HL-60 (cell line): ENCODE measurements at regions not wholly inside any gene's neighbourhood (a gene's known extent, or its start where the extent isn't known, plus 50 kb on each side); places are given as distances from the start of the nearest gene placed in this dataset.

ENCODE experiments used
- DNase-seq, 2 experiments: peaks; one replicate each; pipeline ENCODE4 v3.0.0-alpha.2; 2010 to 2020; ENCODE audit warnings: low read depth in 1 of 2, low spot score in 1 of 2
- H3K27ac ChIP-seq: fragments of 250-450 bp; sonication (Bioruptor Pico); replicated peaks from 2 replicates; pipeline ENCODE4 v1.5.1; 2020; ENCODE audit warnings: mild to moderate bottlenecking, moderate library complexity
- H3K27me3 ChIP-seq: fragments of 250-450 bp; sonication (Bioruptor Pico); 2 replicates; pipeline ENCODE4 v1.5.1; 2021; ENCODE audit warnings: mild to moderate bottlenecking, moderate library complexity; ENCODE audit not compliant: insufficient read depth, poor library complexity, severe bottlenecking
- H3K4me3 ChIP-seq: replicated peaks from 2 replicates; pipeline ENCODE4 v1.5.1; 2011; ENCODE audit warnings: mild to moderate bottlenecking, control low read depth, low read length; ENCODE audit not compliant: insufficient read depth
- GABPA ChIP-seq: IDR thresholded peaks from 2 replicates; pipeline ENCODE4 v1.6.1; 2012; ENCODE audit warnings: low read depth
- POLR2AphosphoS5 ChIP-seq: IDR thresholded peaks from 2 replicates; pipeline ENCODE4 v1.6.1; 2012; ENCODE audit warnings: low read depth
- SPI1 ChIP-seq: IDR thresholded peaks from 2 replicates; pipeline ENCODE4 v1.6.1; 2012; ENCODE audit warnings: low read depth, mild to moderate bottlenecking, borderline replicate concordance
- TF ChIP-seq, protein P1 (sequence below): IDR thresholded peaks from one replicate; pipeline ENCODE4 v1.5.1; 2011; ENCODE audit warnings: low read length, control low read depth, inconsistent platforms; ENCODE audit not compliant: insufficient read depth
- TF ChIP-seq, protein P2 (sequence below): IDR thresholded peaks from 2 replicates; pipeline ENCODE4 v1.6.1; 2012; ENCODE audit warnings: low read depth; ENCODE audit not compliant: insufficient replicate concordance

DNA sequence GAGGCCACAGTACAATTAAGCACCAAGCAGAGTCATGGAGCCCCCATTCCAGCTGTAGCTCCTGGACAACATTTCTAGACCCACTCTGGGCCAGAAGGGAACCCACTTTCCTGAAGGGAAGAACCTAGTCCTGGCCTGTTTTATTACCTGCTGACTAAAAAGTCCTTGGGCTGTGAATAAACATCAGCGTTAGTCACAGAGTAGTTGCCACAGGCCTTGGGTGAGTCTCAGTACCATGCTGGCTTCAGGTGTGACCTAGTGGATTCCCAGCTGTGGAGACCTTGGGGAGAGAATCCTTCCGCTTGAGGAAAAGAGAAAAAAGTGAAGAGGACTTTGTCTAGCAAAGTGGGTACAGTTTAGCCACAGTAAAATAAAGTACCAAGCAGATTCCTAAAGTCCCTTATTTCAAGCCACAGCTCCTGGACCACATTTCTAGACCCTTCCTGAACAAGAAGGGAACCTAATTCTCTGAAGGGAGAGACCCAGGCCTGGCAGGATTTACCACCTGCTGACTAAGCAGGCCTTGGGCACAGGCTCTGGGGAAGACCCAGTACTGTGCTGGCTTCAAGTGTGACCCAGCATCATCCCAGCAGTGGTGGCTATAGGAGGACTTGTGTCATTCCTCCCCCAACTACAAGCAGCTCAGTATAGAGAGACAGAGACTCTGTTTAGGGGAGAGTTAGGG, 118.3 kb upstream of the KCNH8 start:
- TF ChIP-seq SPI1 (no peak), POLR2AphosphoS5 (no peak), GABPA (no peak)
- TF ChIP-seq, protein P1, sequence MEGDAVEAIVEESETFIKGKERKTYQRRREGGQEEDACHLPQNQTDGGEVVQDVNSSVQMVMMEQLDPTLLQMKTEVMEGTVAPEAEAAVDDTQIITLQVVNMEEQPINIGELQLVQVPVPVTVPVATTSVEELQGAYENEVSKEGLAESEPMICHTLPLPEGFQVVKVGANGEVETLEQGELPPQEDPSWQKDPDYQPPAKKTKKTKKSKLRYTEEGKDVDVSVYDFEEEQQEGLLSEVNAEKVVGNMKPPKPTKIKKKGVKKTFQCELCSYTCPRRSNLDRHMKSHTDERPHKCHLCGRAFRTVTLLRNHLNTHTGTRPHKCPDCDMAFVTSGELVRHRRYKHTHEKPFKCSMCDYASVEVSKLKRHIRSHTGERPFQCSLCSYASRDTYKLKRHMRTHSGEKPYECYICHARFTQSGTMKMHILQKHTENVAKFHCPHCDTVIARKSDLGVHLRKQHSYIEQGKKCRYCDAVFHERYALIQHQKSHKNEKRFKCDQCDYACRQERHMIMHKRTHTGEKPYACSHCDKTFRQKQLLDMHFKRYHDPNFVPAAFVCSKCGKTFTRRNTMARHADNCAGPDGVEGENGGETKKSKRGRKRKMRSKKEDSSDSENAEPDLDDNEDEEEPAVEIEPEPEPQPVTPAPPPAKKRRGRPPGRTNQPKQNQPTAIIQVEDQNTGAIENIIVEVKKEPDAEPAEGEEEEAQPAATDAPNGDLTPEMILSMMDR: no peak
- TF ChIP-seq, protein P2, sequence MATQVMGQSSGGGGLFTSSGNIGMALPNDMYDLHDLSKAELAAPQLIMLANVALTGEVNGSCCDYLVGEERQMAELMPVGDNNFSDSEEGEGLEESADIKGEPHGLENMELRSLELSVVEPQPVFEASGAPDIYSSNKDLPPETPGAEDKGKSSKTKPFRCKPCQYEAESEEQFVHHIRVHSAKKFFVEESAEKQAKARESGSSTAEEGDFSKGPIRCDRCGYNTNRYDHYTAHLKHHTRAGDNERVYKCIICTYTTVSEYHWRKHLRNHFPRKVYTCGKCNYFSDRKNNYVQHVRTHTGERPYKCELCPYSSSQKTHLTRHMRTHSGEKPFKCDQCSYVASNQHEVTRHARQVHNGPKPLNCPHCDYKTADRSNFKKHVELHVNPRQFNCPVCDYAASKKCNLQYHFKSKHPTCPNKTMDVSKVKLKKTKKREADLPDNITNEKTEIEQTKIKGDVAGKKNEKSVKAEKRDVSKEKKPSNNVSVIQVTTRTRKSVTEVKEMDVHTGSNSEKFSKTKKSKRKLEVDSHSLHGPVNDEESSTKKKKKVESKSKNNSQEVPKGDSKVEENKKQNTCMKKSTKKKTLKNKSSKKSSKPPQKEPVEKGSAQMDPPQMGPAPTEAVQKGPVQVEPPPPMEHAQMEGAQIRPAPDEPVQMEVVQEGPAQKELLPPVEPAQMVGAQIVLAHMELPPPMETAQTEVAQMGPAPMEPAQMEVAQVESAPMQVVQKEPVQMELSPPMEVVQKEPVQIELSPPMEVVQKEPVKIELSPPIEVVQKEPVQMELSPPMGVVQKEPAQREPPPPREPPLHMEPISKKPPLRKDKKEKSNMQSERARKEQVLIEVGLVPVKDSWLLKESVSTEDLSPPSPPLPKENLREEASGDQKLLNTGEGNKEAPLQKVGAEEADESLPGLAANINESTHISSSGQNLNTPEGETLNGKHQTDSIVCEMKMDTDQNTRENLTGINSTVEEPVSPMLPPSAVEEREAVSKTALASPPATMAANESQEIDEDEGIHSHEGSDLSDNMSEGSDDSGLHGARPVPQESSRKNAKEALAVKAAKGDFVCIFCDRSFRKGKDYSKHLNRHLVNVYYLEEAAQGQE: no peak
- Histone ChIP-seq H3K27ac (no peak overlapping the region), H3K4me3 (no peak overlapping the region), H3K27me3 (no peaks in the 10 kb centered on the region)
- DNase-seq: no peak

DNA sequence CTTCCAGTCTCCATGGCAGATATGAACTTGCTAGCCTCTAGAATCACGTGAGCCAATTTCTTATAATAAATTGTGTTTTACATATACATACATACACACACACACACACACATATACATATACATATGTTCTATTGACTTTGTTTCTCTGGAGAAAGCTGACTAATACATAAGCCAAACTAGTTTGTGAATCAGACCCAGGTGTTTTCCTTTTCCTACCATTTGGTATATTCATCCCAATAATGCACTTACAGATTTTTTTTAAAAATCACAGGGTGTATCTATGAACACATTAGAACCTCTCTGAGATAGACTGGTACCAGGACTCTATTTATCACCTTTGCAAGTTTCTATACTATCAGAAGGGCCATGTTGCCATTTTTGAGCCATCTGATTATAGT, 122.9 kb upstream of the KCNH8 start:
- Histone ChIP-seq H3K27ac (no peak overlapping the region), H3K4me3 (no peak overlapping the region), H3K27me3 (no peaks in the 10 kb centered on the region)
- no peak for DNase-seq
- no peak for TF ChIP-seq GABPA
- no peak for TF ChIP-seq SPI1
- TF ChIP-seq, protein P1: no peak
- TF ChIP-seq, protein P2: no peak

DNA sequence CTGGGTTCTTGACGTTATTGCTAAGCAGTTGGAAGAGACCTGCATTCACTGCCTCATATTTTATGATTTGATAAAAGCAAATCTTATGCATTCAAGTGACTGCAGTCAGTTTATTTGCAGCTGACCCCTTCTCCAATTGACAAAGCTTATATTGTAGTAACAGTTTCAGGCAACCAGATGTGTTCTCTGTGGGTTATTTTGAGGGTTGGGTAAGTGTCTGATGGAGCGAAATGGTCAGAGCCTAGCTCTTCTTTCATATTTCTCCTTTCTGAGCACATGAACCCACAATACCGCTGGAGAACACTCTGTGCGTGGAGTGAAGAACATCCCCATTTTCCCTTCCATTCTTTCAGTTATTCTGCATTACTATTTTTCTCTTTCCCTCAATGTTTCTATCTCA, 125.8 kb upstream of the KCNH8 start:
- no peaks in the 10 kb centered on the region for H3K27me3 ChIP-seq
- H3K27ac ChIP-seq: no peak overlapping the region
- DNase-seq: no peak
- TF ChIP-seq GABPA (no peak), SPI1 (no peak), POLR2AphosphoS5 (no peak)
- TF ChIP-seq, protein P2: no peak
- TF ChIP-seq, protein P1: no peak
- H3K4me3 ChIP-seq: no peak overlapping the region
